CD4-positive, CD25-positive, alpha-beta regulatory T cell (primary cell): ENCODE measurements at regions not wholly inside any gene's neighbourhood (a gene's known extent, or its start where the extent isn't known, plus 50 kb on each side); places are given as distances from the start of the nearest gene placed in this dataset.

Experiments
- ATAC-seq, 2 donors: fragments of 150-1000 bp; cut with Tn5 transposase; one replicate each; pipeline ENCODE4 v1.10.0; 2021; ENCODE audit warnings: low read depth in 2 of 2, moderate number of reproducible peaks in 2 of 2, moderate library complexity in 1 of 2
- DNase-seq, 3 donors: peaks; one replicate each; pipeline versions ENCODE4 v3.0.0 to v3.0.0-alpha.2; 2012 to 2022; ENCODE audit warnings: mixed read lengths in 1 of 3
- H3K27ac ChIP-seq: one replicate; pipeline ENCODE4 v1.7.0; 2013; ENCODE audit warnings: mild to moderate bottlenecking, low read length; ENCODE audit not compliant: insufficient read depth, poor library complexity, severe bottlenecking
- H3K27me3 ChIP-seq: one replicate; pipeline ENCODE4 v1.7.0; 2013; ENCODE audit warnings: low read length; ENCODE audit not compliant: control insufficient read depth, insufficient read depth
- H3K36me3 ChIP-seq: one replicate; pipeline ENCODE4 v1.7.0; 2013; ENCODE audit warnings: mild to moderate bottlenecking, low read length, moderate library complexity; ENCODE audit not compliant: control insufficient read depth, insufficient read depth
- H3K4me1 ChIP-seq: 2 replicates; pipeline ENCODE4 v1.7.0; 2013; ENCODE audit warnings: mild to moderate bottlenecking, low read length; ENCODE audit not compliant: insufficient read depth, control insufficient read depth, poor library complexity, severe bottlenecking
- H3K4me3 ChIP-seq: one replicate; pipeline ENCODE4 v1.7.0; 2013; ENCODE audit warnings: low read depth, mild to moderate bottlenecking, low read length, moderate library complexity
- H3K9me3 ChIP-seq, 2 experiments: 1 replicate in 1 of 2; 2 replicates in 1 of 2; pipeline ENCODE4 v1.7.0; 2013; ENCODE audit warnings: low read length in 2 of 2, mild to moderate bottlenecking in 1 of 2, moderate library complexity in 1 of 2; ENCODE audit not compliant: control insufficient read depth in 2 of 2
- H3K27ac Mint-ChIP-seq, 3 donors: one replicate each; pipeline ENCODE4 v1.8.0; 2020 to 2022; ENCODE audit warnings: mild to moderate bottlenecking in 3 of 3, mixed read lengths in 3 of 3, moderate library complexity in 2 of 3
- H3K27me3 Mint-ChIP-seq: one replicate; pipeline ENCODE4 v1.8.0; 2022; ENCODE audit warnings: mild to moderate bottlenecking, mixed read lengths
- H3K36me3 Mint-ChIP-seq: one replicate; pipeline ENCODE4 v1.8.0; 2020; ENCODE audit warnings: mixed read lengths
- H3K4me1 Mint-ChIP-seq, 4 donors: one replicate each; pipeline ENCODE4 v1.8.0; 2020 to 2022; ENCODE audit warnings: mixed read lengths in 4 of 4, mild to moderate bottlenecking in 1 of 4
- H3K4me3 Mint-ChIP-seq, 4 donors: one replicate each; pipeline ENCODE4 v1.8.0; 2020 to 2022; ENCODE audit warnings: mild to moderate bottlenecking in 4 of 4, mixed read lengths in 4 of 4, moderate library complexity in 3 of 4
- H3K9me3 Mint-ChIP-seq, 7 donors: one replicate each; pipeline ENCODE4 v1.8.0; 2020 to 2022; ENCODE audit warnings: mixed read lengths in 7 of 7, mild to moderate bottlenecking in 3 of 7, moderate library complexity in 2 of 7

DNA sequence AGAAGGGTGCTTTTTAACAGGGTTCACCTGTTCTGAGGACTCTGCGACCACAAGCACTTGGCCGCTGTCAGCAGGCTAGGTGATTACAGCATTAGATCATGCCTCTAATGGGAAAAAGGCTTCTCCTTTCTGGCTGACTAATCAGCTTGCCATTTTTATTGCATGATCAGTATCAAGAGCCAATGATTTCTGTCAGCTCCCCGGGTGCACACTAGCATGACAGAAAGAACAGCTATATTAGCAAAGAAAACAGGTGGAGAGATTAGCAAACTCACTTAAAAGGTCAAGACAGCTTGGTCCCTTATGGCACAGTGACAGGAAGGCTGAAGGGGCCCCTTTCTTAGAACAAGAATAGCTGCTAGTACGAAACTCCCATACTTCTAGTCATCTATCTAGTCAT lies 170.0 kb downstream of the SMIM20 start:
- H3K27me3 ChIP-seq = no peaks in the 10 kb centered on the region
- Mint-ChIP-seq H3K4me1 (peaks cover 8 to 32% (median 19%) of the 10 kb centered on the region in 4 donors), H3K36me3 (no peaks in the 10 kb centered on the region), H3K4me3 (no peak overlapping the region), H3K9me3 (peaks cover 0 to 2% (median 0%) of the 10 kb centered on the region in 7 donors), H3K27ac (no peak overlapping the region), H3K27me3 (no peaks in the 10 kb centered on the region)
- no peaks in the 10 kb centered on the region for H3K9me3 ChIP-seq
- no peak overlapping the region for H3K27ac ChIP-seq
- H3K4me3 ChIP-seq = no peak overlapping the region
- DNase-seq (peak in 1 of 3 donors; percentile 45), ATAC-seq (no peak)
- no peaks in the 10 kb centered on the region for H3K36me3 ChIP-seq
- peaks cover 9% of the 10 kb centered on the region for H3K4me1 ChIP-seq

DNA sequence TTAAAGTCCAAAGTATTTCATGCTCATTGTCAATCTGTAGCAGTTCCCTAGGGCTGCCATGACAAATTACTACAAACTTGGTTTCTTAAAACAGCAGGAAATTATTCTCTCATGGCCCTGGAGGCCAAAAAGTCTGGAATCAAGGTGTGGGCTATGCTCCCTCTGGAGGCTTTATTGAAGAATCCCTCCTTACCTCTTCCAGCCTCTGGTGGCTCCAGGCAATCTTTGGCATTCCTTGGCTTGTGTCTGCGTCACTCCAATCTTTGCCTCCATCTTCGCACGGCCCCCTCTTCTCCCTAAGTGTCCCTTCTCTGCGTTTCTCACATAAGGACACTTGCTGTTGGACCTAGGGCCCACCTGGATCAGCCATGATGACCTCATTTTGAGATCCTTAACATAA lies 170.4 kb downstream of the SMIM20 start:
- no peak for ATAC-seq
- Histone ChIP-seq H3K4me1 (peaks cover 9% of the 10 kb centered on the region), H3K27ac (no peak overlapping the region), H3K27me3 (no peaks in the 10 kb centered on the region), H3K4me3 (no peak overlapping the region), H3K36me3 (no peaks in the 10 kb centered on the region), H3K9me3 (no peaks in the 10 kb centered on the region)
- DNase-seq = no peak
- Mint-ChIP-seq H3K4me3 (no peak overlapping the region), H3K4me1 (peaks cover 8 to 32% (median 20%) of the 10 kb centered on the region in 4 donors), H3K9me3 (peaks cover 0 to 2% (median 0%) of the 10 kb centered on the region in 7 donors), H3K36me3 (no peaks in the 10 kb centered on the region), H3K27ac (peak overlapping the region in 1 of 3 donors; percentile 8), H3K27me3 (no peaks in the 10 kb centered on the region)

DNA sequence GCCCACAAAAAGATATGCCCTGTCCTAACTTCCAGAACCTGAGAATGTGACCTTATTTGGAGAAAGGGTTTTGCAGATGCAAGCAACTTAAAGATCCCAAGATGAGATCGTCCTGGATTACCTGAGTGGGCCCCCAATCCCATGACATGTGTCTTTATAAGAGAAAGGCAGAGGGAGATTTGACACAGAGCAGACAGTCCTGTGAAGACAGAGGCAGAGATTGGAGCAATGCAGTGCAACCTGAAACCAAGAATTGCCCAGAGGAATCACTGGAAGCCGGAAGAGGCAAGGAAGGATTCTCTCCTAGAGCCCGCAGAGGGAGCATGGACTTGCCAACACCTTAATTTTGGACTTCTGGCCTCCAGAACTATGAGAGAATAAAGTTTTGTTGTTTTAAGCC lies 171.5 kb downstream of the SMIM20 start:
- Histone ChIP-seq H3K27ac (no peak overlapping the region), H3K4me3 (no peak overlapping the region), H3K4me1 (peaks cover 9% of the 10 kb centered on the region), H3K9me3 (peaks cover 0 to 5% of the 10 kb centered on the region in 2 experiments), H3K36me3 (no peaks in the 10 kb centered on the region), H3K27me3 (no peaks in the 10 kb centered on the region)
- no peaks in the 10 kb centered on the region for H3K36me3 Mint-ChIP-seq
- H3K27me3 Mint-ChIP-seq = no peaks in the 10 kb centered on the region
- H3K9me3 Mint-ChIP-seq = peaks cover 0 to 7% (median 5%) of the 10 kb centered on the region in 7 donors
- peaks cover 8 to 29% (median 17%) of the 10 kb centered on the region in 4 donors for H3K4me1 Mint-ChIP-seq
- no peak for DNase-seq
- H3K4me3 Mint-ChIP-seq = no peak overlapping the region
- H3K27ac Mint-ChIP-seq = peak overlapping the region in 1 of 3 donors; percentile 6
- ATAC-seq = no peak

DNA sequence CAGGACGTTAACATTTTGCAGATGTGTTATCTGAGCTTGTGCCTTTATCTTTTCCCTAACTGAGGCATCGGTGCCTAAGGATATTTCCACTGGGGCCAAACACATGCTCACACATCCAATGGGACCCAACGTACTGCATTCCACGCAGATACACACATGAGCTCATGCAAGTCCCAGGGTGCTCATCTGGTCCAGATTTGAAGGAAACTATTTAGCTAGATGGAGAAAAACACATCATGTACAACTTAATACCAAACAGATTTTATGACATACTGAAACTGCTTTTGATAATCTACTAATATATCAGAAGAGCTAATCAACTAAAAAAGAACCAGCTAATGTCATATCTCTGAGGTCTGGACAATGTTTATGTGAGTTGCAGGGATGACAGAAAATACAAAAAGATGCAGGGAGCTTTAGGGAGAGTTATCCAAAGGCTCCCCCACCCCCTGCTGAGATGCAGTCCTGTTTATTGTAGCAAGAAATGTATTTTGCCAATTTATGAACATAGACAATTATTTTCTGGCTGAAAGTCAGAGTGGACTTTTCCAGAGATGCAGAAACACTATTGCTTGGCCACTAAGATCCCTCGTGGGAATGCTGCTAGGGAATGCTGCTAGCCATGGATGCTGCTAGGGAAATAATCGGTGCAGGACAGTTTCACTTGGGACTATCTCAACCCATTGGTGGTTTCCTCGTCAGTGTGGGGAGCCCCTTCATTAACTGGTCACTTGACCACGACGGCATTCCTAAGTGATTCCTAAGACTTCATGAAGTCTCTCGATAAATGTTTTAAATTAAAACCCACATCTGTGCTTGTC lies 172.8 kb downstream of the SMIM20 start:
- no peaks in the 10 kb centered on the region for H3K27me3 ChIP-seq
- no peak overlapping the region for H3K4me3 ChIP-seq
- Mint-ChIP-seq H3K36me3 (no peaks in the 10 kb centered on the region), H3K9me3 (peaks cover 0 to 16% (median 8%) of the 10 kb centered on the region in 7 donors), H3K4me3 (no peak overlapping the region), H3K27ac (no peak overlapping the region), H3K27me3 (no peaks in the 10 kb centered on the region), H3K4me1 (peaks cover 5 to 21% (median 14%) of the 10 kb centered on the region in 4 donors)
- ATAC-seq (no peak), DNase-seq (no peak)
- H3K27ac ChIP-seq = no peak overlapping the region
- H3K4me1 ChIP-seq = peaks cover 9% of the 10 kb centered on the region
- no peaks in the 10 kb centered on the region for H3K36me3 ChIP-seq
- H3K9me3 ChIP-seq = peaks cover 3 to 9% of the 10 kb centered on the region in 2 experiments

DNA sequence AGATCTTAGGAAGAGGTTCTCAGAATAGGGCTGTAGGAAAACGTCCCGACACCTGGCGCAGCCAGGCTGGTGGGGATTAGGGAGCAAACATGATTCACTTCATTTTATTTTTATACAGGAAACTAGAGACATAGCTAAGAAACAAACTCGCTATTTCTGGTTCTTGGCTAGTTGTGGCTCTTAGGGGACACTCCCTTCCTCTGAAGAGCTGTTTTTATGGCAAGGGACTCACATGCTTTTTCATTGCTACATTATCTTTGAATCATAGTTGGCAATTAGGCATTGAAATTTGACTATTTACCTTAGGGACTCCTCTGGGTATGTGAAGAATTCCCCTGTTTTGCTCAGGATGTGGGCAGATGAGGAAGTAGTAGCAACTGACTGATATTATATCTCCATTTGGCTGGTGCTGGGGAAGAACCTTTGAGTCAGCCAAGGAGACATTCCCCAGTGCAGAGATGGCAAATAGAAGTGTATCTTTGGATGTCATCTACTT lies 174.5 kb downstream of the SMIM20 start:
- ATAC-seq = peak; percentile 54 to 59
- Histone ChIP-seq H3K9me3 (peaks cover 3 to 9% of the 10 kb centered on the region in 2 experiments), H3K27ac (peak overlapping the region; percentile 61), H3K4me1 (peaks cover 9% of the 10 kb centered on the region), H3K4me3 (peak overlapping the region; percentile 23), H3K27me3 (no peaks in the 10 kb centered on the region), H3K36me3 (no peaks in the 10 kb centered on the region)
- Mint-ChIP-seq H3K36me3 (no peaks in the 10 kb centered on the region), H3K27ac (peak overlapping the region in 2 of 3 donors; percentile 37 to 81), H3K4me1 (peaks cover 2 to 24% (median 14%) of the 10 kb centered on the region in 4 donors), H3K27me3 (no peaks in the 10 kb centered on the region), H3K9me3 (peaks cover 0 to 16% (median 9%) of the 10 kb centered on the region in 7 donors), H3K4me3 (peak overlapping the region in 2 of 4 donors; percentile 6 to 16)
- peak in 1 of 3 donors; percentile 48 for DNase-seq

DNA sequence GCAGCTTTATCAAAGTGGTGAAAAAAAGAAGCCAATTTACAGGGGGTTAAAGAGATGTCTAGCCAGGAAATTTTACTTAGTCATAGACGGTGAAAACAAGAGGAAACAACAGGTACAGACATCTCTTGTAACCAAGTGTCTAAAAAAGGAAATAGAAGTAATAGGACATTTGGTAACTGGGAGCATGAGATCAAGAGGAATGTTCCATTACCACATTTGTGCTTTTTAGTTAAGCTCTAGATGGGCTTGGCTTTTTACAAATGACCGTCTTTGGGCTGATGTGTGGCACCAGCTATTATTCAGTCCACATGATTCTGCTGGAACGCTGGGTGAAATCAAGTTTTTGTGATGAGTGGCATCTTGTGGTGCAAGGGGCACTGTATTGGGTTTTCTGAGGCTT lies 179.5 kb downstream of the SMIM20 start:
- H3K4me1 ChIP-seq = peaks cover 3% of the 10 kb centered on the region
- H3K9me3 Mint-ChIP-seq = peaks cover 8 to 21% (median 13%) of the 10 kb centered on the region in 7 donors
- no peak overlapping the region for H3K4me3 ChIP-seq
- H3K27me3 Mint-ChIP-seq = no peaks in the 10 kb centered on the region
- H3K36me3 ChIP-seq = no peaks in the 10 kb centered on the region
- H3K4me3 Mint-ChIP-seq = no peak overlapping the region
- ATAC-seq (no peak), DNase-seq (no peak)
- H3K27ac ChIP-seq = no peak overlapping the region
- H3K27me3 ChIP-seq = no peaks in the 10 kb centered on the region
- peak overlapping the region in 1 of 3 donors; percentile 29 for H3K27ac Mint-ChIP-seq
- H3K36me3 Mint-ChIP-seq = no peaks in the 10 kb centered on the region
- H3K9me3 ChIP-seq = peaks cover 3 to 9% of the 10 kb centered on the region in 2 experiments
- H3K4me1 Mint-ChIP-seq = peaks cover 0 to 17% (median 10%) of the 10 kb centered on the region in 4 donors

DNA sequence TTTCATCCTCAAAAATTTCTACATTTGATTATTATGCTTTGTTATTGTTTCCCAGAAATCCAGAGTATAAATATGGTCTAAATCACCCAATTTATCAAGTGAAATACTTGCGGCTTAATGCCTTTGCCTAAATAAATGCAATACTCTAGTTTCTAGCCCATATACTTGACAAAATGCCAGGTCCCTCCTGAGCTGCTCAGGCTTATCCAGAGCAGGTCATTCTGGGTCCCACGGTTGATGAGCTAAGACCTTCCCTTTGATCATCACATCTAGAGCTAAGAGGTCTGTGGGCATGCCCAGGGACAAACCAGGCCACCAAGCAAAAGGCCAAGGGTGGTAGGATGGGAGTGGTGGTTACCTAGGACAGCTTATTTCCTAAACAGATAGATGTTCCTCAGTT lies 180.1 kb downstream of the SMIM20 start:
- DNase-seq = no peak
- Mint-ChIP-seq H3K27ac (no peak overlapping the region), H3K4me3 (no peak overlapping the region), H3K27me3 (no peaks in the 10 kb centered on the region), H3K36me3 (no peaks in the 10 kb centered on the region), H3K4me1 (peaks cover 0 to 11% (median 6%) of the 10 kb centered on the region in 4 donors), H3K9me3 (peaks cover 8 to 24% (median 13%) of the 10 kb centered on the region in 7 donors)
- H3K4me3 ChIP-seq = no peak overlapping the region
- peaks cover 3 to 9% of the 10 kb centered on the region in 2 experiments for H3K9me3 ChIP-seq
- no peaks in the 10 kb centered on the region for H3K36me3 ChIP-seq
- H3K4me1 ChIP-seq = no peaks in the 10 kb centered on the region
- H3K27ac ChIP-seq = no peak overlapping the region
- no peak for ATAC-seq
- H3K27me3 ChIP-seq = no peaks in the 10 kb centered on the region
